Psoas muscle (tissue), 7 donors: ENCODE measurements at regions not wholly inside any gene's neighbourhood (a gene's known extent, or its start where the extent isn't known, plus 50 kb on each side); places are given as distances from the start of the nearest gene placed in this dataset.

Experiments
- ATAC-seq, 4 donors: fragments of 200-7000 bp; cut with Tn5 transposase; one replicate each; pipeline ENCODE4 v1.9.1; 2020; ENCODE audit warnings: moderate library complexity in 3 of 4, mild to moderate bottlenecking in 2 of 4
- DNase-seq, 2 donors: peaks; one replicate each; pipeline ENCODE4 v3.0.0-alpha.2; 2020
- H3K27ac ChIP-seq: fragments of 200-600 bp; one replicate; pipeline ENCODE4 v1.8.0; 2022
- H3K27me3 ChIP-seq, 3 donors: fragments of 200-600 bp in 1 of 3; one replicate each; pipeline versions ENCODE4 v1.6.1 to v1.8.0; 2013 to 2022; ENCODE audit warnings: low read length in 2 of 3, mild to moderate bottlenecking in 2 of 3, moderate library complexity in 1 of 3; ENCODE audit not compliant: insufficient read depth in 3 of 3
- H3K36me3 ChIP-seq, 2 donors: fragments of 200-600 bp in 1 of 2; one replicate each; pipeline versions ENCODE4 v1.6.1 to v1.8.0; 2013 to 2022; ENCODE audit warnings: low read depth in 1 of 2, mild to moderate bottlenecking in 1 of 2, moderate library complexity in 1 of 2; ENCODE audit not compliant: insufficient read depth in 1 of 2
- H3K4me1 ChIP-seq: fragments of 200-600 bp; one replicate; pipeline ENCODE4 v1.8.0; 2022
- H3K4me3 ChIP-seq: fragments of 200-600 bp; one replicate; pipeline ENCODE4 v1.8.0; 2022; ENCODE audit warnings: mild to moderate bottlenecking
- H3K9me3 ChIP-seq: fragments of 200-600 bp; one replicate; pipeline ENCODE4 v1.8.0; 2022
- WGBS, 3 donors: extraction: QIAGEN DNeasy Blood & Tissue Kit; methylation state at CpG; one replicate each; pipeline versions ENCODE4 v1.1.6 to v1.1.7; 2013; 5-methylcytosine and 5-hydroxymethylcytosine counted together
- intact Hi-C, 2 donors: fragments of 100-400 bp; cut with DNase I; formaldehyde crosslinking; loops; one replicate each; pipeline versions ENCODE4 v1.11.0 to v1.14.2; 2022
- TF ChIP-seq, protein P1 (sequence below): fragments of 200-600 bp; IDR thresholded peaks from one replicate; pipeline ENCODE4 v1.8.0; 2022; ENCODE audit warnings: antibody characterized with exemption
- donor health status: healthy with polysubstance abuse.
- donor health status: DM: no; HTN: no; CAD: no; lungs with moderate emphysema.
- donor health status: Bipolar disorder and iron deficiency.
- donor health status: healthy.
- donor health status: DM: yes; HTN: yes; CAD: no.
- donor health status: DM: no; HTN: no; CAD: no.
- donor health status: DM: yes; HTN: yes; CAD: no.

DNA sequence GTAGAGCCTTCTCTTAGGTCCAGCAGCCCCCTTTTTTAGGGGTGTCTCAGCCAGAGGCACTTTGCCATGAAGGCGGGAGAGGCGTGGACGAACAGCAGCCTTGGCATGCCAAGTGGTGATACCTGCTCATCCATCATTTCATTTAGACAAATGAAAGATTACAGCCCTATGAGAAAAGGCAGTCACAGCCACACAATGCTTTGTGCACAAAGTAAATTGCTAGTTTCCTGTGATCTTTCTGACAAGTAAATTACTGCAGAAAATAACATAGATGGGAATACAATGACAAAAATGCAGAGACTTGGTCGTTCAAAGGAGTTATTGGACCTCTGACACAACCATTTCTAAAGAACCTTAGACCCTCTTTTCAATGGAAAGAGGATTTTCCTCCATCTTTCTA lies 94.9 kb downstream of the RND3 start:
- 76 to 83% (median 77%) methylated on average over 4 of the region's 4 CpGs for WGBS, 3 donors
- intact Hi-C loops, result no loop called here
- TF ChIP-seq, protein P1, sequence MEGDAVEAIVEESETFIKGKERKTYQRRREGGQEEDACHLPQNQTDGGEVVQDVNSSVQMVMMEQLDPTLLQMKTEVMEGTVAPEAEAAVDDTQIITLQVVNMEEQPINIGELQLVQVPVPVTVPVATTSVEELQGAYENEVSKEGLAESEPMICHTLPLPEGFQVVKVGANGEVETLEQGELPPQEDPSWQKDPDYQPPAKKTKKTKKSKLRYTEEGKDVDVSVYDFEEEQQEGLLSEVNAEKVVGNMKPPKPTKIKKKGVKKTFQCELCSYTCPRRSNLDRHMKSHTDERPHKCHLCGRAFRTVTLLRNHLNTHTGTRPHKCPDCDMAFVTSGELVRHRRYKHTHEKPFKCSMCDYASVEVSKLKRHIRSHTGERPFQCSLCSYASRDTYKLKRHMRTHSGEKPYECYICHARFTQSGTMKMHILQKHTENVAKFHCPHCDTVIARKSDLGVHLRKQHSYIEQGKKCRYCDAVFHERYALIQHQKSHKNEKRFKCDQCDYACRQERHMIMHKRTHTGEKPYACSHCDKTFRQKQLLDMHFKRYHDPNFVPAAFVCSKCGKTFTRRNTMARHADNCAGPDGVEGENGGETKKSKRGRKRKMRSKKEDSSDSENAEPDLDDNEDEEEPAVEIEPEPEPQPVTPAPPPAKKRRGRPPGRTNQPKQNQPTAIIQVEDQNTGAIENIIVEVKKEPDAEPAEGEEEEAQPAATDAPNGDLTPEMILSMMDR, result no peak

DNA sequence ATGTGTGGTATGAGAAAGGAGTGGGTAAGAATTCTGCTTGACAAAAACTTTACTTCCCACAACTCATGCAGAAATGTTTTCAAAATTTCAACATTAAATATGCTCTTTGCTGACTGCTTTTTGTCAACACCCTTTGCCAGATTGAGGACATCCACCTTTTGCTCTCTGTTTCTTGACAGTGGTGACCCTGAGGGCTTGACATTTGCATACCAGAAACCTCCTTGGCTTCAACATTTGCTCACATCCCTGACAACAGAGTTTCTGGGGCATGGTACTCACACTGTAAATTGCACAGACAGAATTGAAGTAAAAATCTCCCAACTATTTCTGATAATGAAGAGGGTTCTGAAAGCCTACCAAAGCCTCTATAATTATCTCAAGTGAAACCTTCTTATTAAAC lies 95.7 kb downstream of the RND3 start:
- H3K4me3 ChIP-seq, result no peak overlapping the region
- no peaks in the 10 kb centered on the region for H3K9me3 ChIP-seq
- no peaks in the 10 kb centered on the region for H3K4me1 ChIP-seq
- intact Hi-C loops, result no loop called here
- DNase-seq (no peak), ATAC-seq (no peak)
- H3K27ac ChIP-seq, result no peak overlapping the region
- H3K36me3 ChIP-seq, result no peaks in the 10 kb centered on the region
- no peaks in the 10 kb centered on the region for H3K27me3 ChIP-seq
- TF ChIP-seq, protein P1, result no peak

More for the DNA sequence above, 94.9 kb downstream of the RND3 start:
- DNase-seq (no peak), ATAC-seq (no peak)
- no peaks in the 10 kb centered on the region for H3K9me3 ChIP-seq
- no peaks in the 10 kb centered on the region for H3K4me1 ChIP-seq
- no peak overlapping the region for H3K4me3 ChIP-seq
- no peaks in the 10 kb centered on the region for H3K27me3 ChIP-seq
- no peak overlapping the region for H3K27ac ChIP-seq
- no peaks in the 10 kb centered on the region for H3K36me3 ChIP-seq

DNA sequence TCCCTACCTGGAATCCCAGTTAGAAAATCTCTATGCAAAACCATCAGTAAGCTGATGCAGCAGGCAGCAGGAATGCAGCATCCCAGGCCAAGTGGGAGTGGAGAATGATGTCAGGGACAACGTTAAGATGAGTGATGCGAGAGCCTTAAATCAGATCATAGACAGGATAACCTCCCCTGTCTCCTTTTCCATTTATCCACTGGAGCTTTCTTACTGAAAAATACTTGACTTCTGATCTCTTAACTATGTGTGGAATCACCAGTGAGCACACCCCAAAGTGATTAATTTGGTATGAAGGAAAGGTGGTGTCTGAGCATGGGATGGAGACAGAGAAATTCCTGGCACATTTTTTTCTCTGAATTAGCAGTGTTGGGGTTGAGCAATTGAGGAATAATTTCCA lies 98.0 kb downstream of the RND3 start:
- Histone ChIP-seq H3K27ac (no peak overlapping the region), H3K27me3 (no peaks in the 10 kb centered on the region), H3K36me3 (no peaks in the 10 kb centered on the region), H3K9me3 (peaks cover 10% of the 10 kb centered on the region), H3K4me1 (no peaks in the 10 kb centered on the region), H3K4me3 (no peak overlapping the region)
- DNase-seq (no peak), ATAC-seq (no peak)
- WGBS, 3 donors, result 62 to 69% (median 68%) methylated on average over 2 of the region's 2 CpGs
- TF ChIP-seq, protein P1, result no peak
- intact Hi-C loops, result no loop called here

DNA sequence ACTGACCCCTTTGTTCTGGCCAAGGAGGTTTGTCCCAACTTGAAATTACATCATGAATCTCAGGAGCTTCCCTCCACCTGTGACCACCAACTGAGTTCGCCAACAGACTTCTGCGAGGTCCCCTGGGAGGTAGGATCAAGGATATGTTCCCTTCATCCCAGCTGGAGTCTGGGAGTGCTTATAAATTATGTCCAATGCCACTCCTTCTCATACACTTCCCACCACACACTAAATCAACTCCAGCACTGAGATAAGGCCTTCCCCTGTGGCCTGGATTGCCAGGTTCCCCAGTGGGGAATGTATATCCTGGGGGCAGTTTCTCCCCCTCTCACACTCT lies 99.2 kb downstream of the RND3 start:
- peaks cover 10% of the 10 kb centered on the region for H3K9me3 ChIP-seq
- ATAC-seq (no peak), DNase-seq (no peak)
- TF ChIP-seq, protein P1, result no peak
- H3K4me1 ChIP-seq, result no peaks in the 10 kb centered on the region
- H3K36me3 ChIP-seq, result no peaks in the 10 kb centered on the region
- intact Hi-C loops, result no loop called here
- no peak overlapping the region for H3K4me3 ChIP-seq
- no peaks in the 10 kb centered on the region for H3K27me3 ChIP-seq
- H3K27ac ChIP-seq, result no peak overlapping the region
- 71 to 81% (median 72%) methylated on average over 2 of the region's 2 CpGs for WGBS, 3 donors

DNA sequence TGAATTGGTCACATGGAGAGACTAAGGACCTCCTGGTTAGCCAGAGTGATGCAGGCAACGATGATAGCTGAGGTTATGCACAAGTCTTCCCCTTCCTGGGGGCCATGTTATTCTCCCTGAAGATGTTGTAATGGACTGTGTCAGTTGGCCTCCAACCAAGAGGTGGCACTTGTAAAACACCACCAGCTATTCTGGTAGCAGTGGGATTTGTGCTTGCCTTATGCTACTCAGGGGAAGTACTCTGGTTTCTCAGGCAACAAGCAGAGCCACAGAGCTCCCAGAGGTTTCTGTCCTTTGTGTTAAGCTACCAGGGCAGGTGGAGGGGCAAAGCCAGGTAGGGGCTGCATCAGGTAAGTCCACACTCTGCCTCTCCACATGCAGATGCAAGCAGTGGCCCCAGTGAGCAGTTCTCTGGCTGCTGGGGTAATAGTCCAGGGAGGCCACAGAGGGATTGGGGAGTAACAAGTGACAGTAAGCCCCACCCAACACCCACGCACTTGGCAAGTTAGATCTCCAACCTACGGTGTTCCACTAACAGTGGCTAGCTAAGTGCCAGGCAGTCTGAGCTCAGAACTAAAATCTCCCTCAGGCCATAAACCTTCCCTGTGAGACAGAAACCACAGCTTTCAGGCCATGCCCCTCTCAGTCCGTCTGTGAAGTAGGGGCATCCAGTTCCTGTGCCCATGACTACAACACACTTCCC lies 99.7 kb downstream of the RND3 start:
- H3K27ac ChIP-seq, result no peak overlapping the region
- no peaks in the 10 kb centered on the region for H3K4me1 ChIP-seq
- H3K4me3 ChIP-seq, result no peak overlapping the region
- intact Hi-C loops, result no loop called here
- TF ChIP-seq, protein P1, result no peak
- no peak for ATAC-seq
- 82 to 92% (median 85%) methylated on average over 4 of the region's 4 CpGs for WGBS, 3 donors
- no peaks in the 10 kb centered on the region for H3K36me3 ChIP-seq
- no peak for DNase-seq
- H3K9me3 ChIP-seq, result peaks cover 10% of the 10 kb centered on the region
- no peaks in the 10 kb centered on the region for H3K27me3 ChIP-seq
